GM23338 (cell line): ENCODE measurements at regions not wholly inside any gene's neighbourhood (a gene's known extent, or its start where the extent isn't known, plus 50 kb on each side); places are given as distances from the start of the nearest gene placed in this dataset.

ENCODE experiments used
- ATAC-seq: fragments of 200-7000 bp; cut with Tn5 transposase; 3 replicates; pipeline ENCODE4 v1.9.1; 2020
- DNase-seq: peaks from one replicate; pipeline ENCODE4 v3.0.0-alpha.2; 2015; ENCODE audit warnings: low spot score
- H2AFZ ChIP-seq: fragments of 200-600 bp; sonication (generic); 2 replicates; pipeline ENCODE4 v1.8.0; 2016; ENCODE audit warnings: antibody characterized with exemption, mild to moderate bottlenecking, moderate library complexity
- H3F3A ChIP-seq: fragments of 200-600 bp; sonication (generic); replicated peaks from 2 replicates; pipeline ENCODE4 v1.8.0; 2017; ENCODE audit warnings: antibody characterized with exemption, mixed run types, low read depth
- H3K27ac ChIP-seq: fragments of 200-600 bp; sonication (generic); 2 replicates; pipeline ENCODE4 v1.6.1; 2016; ENCODE audit warnings: low read depth
- H3K27me3 ChIP-seq: fragments of 200-600 bp; sonication (generic); 2 replicates; pipeline ENCODE4 v1.8.0; 2016; ENCODE audit warnings: mild to moderate bottlenecking, mixed run types, moderate library complexity; ENCODE audit not compliant: insufficient read depth
- H3K36me3 ChIP-seq: fragments of 200-600 bp; sonication (generic); 2 replicates; pipeline ENCODE4 v1.8.0; 2016; ENCODE audit warnings: mild to moderate bottlenecking; ENCODE audit not compliant: insufficient read depth
- H3K4me1 ChIP-seq: fragments of 200-600 bp; sonication (generic); 2 replicates; pipeline ENCODE4 v1.8.0; 2016; ENCODE audit warnings: mild to moderate bottlenecking, moderate library complexity; ENCODE audit not compliant: insufficient read depth
- H3K4me2 ChIP-seq: fragments of 200-600 bp; sonication (generic); 2 replicates; pipeline ENCODE4 v1.7.1; 2017; ENCODE audit warnings: mixed run types
- H3K4me3 ChIP-seq: fragments of 200-600 bp; sonication (generic); 2 replicates; pipeline ENCODE4 v1.6.1; 2016; ENCODE audit warnings: mixed run types
- H3K79me2 ChIP-seq: fragments of 200-600 bp; sonication (generic); replicated peaks from 2 replicates; pipeline ENCODE4 v1.8.0; 2017; ENCODE audit warnings: mild to moderate bottlenecking; ENCODE audit not compliant: insufficient read depth
- H3K9me2 ChIP-seq: fragments of 200-600 bp; sonication (generic); 2 replicates; pipeline ENCODE4 v1.8.0; 2017; ENCODE audit not compliant: insufficient read depth
- H4K20me1 ChIP-seq: fragments of 200-600 bp; sonication (generic); replicated peaks from 2 replicates; pipeline ENCODE4 v1.8.0; 2017; ENCODE audit warnings: mild to moderate bottlenecking; ENCODE audit not compliant: insufficient read depth
- H3K27ac Mint-ChIP-seq: 2 replicates; pipeline ENCODE4 v1.8.0; 2020; ENCODE audit warnings: inconsistent platforms, mild to moderate bottlenecking, moderate library complexity, mixed read lengths
- H3K27me3 Mint-ChIP-seq: 3 replicates; pipeline ENCODE4 v1.8.0; 2022; ENCODE audit warnings: low read depth, mild to moderate bottlenecking, moderate library complexity, mixed read lengths, inconsistent platforms; ENCODE audit not compliant: insufficient read depth, poor library complexity
- H3K36me3 Mint-ChIP-seq: 3 replicates; pipeline ENCODE4 v1.8.0; 2021; ENCODE audit warnings: low read depth, mild to moderate bottlenecking, inconsistent platforms, moderate library complexity, mixed read lengths
- H3K4me1 Mint-ChIP-seq: 3 replicates; pipeline ENCODE4 v1.8.0; 2020; ENCODE audit warnings: mild to moderate bottlenecking, inconsistent platforms, mixed read lengths
- H3K4me3 Mint-ChIP-seq: 3 replicates; pipeline ENCODE4 v1.8.0; 2021; ENCODE audit warnings: moderate library complexity, mild to moderate bottlenecking, inconsistent platforms, mixed read lengths
- H3K9me3 Mint-ChIP-seq: 3 replicates; pipeline ENCODE4 v1.8.0; 2020; ENCODE audit warnings: moderate library complexity, mild to moderate bottlenecking, inconsistent platforms, mixed read lengths
- CREB1 ChIP-seq: fragments of 250-450 bp; sonication (Bioruptor Pico); IDR thresholded peaks from 2 replicates; pipeline ENCODE4 v1.5.0; 2020; ENCODE audit warnings: low read depth, mild to moderate bottlenecking, moderate library complexity
- EZH2 ChIP-seq: fragments of 200-600 bp; sonication (generic); IDR thresholded peaks from one replicate; pipeline ENCODE4 v1.8.0; 2017; ENCODE audit warnings: antibody characterized with exemption, mild to moderate bottlenecking, low read depth; ENCODE audit not compliant: unreplicated experiment
- JUNB ChIP-seq: IDR thresholded peaks from one replicate; pipeline ENCODE4 v1.6.1; 2016; ENCODE audit warnings: antibody characterized with exemption; ENCODE audit not compliant: unreplicated experiment
- REST ChIP-seq: IDR thresholded peaks from one replicate; pipeline ENCODE4 v1.6.1; 2018; ENCODE audit warnings: antibody characterized with exemption; ENCODE audit not compliant: unreplicated experiment
- STAT1 ChIP-seq: IDR thresholded peaks from one replicate; pipeline ENCODE4 v1.6.1; 2016; ENCODE audit warnings: antibody characterized with exemption; ENCODE audit not compliant: unreplicated experiment
- ZNF114 ChIP-seq: fragments of 250-450 bp; sonication (Bioruptor Pico); IDR thresholded peaks from 2 replicates; pipeline ENCODE4 v1.5.0; 2020; ENCODE audit warnings: mild to moderate bottlenecking, moderate library complexity
- ZNF331 ChIP-seq: fragments of 250-450 bp; sonication (Bioruptor Pico); IDR thresholded peaks from 2 replicates; pipeline ENCODE4 v1.5.0; 2020; ENCODE audit warnings: low read depth, mild to moderate bottlenecking, moderate library complexity
- ZNF462 ChIP-seq: fragments of 250-450 bp; sonication (Bioruptor Pico); IDR thresholded peaks from 2 replicates; pipeline ENCODE4 v1.5.0; 2020; ENCODE audit warnings: mild to moderate bottlenecking, moderate library complexity
- TF ChIP-seq, protein P1 (sequence below): IDR thresholded peaks from 2 replicates; pipeline ENCODE4 v1.6.1; 2016; ENCODE audit warnings: antibody characterized with exemption

DNA sequence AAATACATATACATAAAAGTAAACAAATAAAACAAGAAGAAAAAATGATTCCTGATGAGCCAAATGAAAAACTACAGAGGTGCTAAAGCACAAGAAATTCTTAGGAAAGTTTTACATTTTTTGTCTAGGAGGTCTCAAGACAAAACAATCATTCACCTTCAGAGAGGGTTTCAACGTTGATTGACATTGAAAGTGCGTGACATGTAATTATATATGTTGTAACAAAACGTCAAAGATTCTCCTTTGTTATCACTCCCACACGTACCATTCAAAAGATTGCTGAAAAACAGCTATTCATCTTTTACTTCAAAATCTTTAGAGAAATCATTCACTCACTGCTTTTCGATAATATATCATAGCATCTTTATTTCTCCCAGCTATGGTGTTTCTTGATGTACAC lies 375.9 kb downstream of the NEBL start:
- Histone ChIP-seq H3K4me2 (no peak overlapping the region), H2AFZ (no peak overlapping the region), H3K27ac (no peak overlapping the region), H3K27me3 (no peaks in the 10 kb centered on the region), H3K4me1 (no peaks in the 10 kb centered on the region), H3F3A (no peaks in the 10 kb centered on the region), H3K4me3 (no peak overlapping the region), H3K36me3 (no peaks in the 10 kb centered on the region), H4K20me1 (no peaks in the 10 kb centered on the region), H3K9me2 (no peaks in the 10 kb centered on the region), H3K79me2 (no peaks in the 10 kb centered on the region)
- no peak for DNase-seq
- no peak overlapping the region for H3K27ac Mint-ChIP-seq
- TF ChIP-seq REST (no peak), ZNF331 (CRISPR knock-in tag) (no peak), STAT1 (no peak), CREB1 (CRISPR knock-in tag) (no peak), EZH2 (no peak), JUNB (no peak), ZNF462 (CRISPR knock-in tag) (no peak), ZNF114 (CRISPR knock-in tag) (no peak)
- TF ChIP-seq, protein P1, sequence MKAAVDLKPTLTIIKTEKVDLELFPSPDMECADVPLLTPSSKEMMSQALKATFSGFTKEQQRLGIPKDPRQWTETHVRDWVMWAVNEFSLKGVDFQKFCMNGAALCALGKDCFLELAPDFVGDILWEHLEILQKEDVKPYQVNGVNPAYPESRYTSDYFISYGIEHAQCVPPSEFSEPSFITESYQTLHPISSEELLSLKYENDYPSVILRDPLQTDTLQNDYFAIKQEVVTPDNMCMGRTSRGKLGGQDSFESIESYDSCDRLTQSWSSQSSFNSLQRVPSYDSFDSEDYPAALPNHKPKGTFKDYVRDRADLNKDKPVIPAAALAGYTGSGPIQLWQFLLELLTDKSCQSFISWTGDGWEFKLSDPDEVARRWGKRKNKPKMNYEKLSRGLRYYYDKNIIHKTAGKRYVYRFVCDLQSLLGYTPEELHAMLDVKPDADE = no peak
- peaks cover 3% of the 10 kb centered on the region; the same call in 2 of the 3 replicates for H3K4me1 Mint-ChIP-seq
- H3K4me3 Mint-ChIP-seq = no peak overlapping the region
- no peaks in the 10 kb centered on the region for H3K27me3 Mint-ChIP-seq
- ATAC-seq = no peak
- no peaks in the 10 kb centered on the region for H3K9me3 Mint-ChIP-seq
- H3K36me3 Mint-ChIP-seq = no peaks in the 10 kb centered on the region
